Heart left ventricle (tissue), 16 donors: ENCODE measurements at regions not wholly inside any gene's neighbourhood (a gene's known extent, or its start where the extent isn't known, plus 50 kb on each side); places are given as distances from the start of the nearest gene placed in this dataset.

Experiments used
- ATAC-seq, 4 donors: fragments of 200-7000 bp; cut with Tn5 transposase; one replicate each; pipeline ENCODE4 v1.9.1; 2020 to 2022; ENCODE audit warnings: moderate library complexity in 4 of 4, mild to moderate bottlenecking in 3 of 4, moderate number of reproducible peaks in 1 of 4
- DNase-seq, 5 donors: peaks; one replicate each; pipeline ENCODE4 v3.0.0-alpha.2; 2020
- H3K27ac ChIP-seq, 12 donors: fragments of 200-600 bp; sonication (generic) in 4 of 12; one replicate each; pipeline versions ENCODE4 v1.5.0 to v1.8.0; 2016 to 2022; ENCODE audit warnings: mild to moderate bottlenecking in 2 of 12
- H3K27me3 ChIP-seq, 9 donors: fragments of 200-600 bp; sonication (generic) in 2 of 9; one replicate each; pipeline versions ENCODE4 v1.5.1 to v1.8.0; 2016 to 2022; ENCODE audit warnings: mild to moderate bottlenecking in 3 of 9
- H3K36me3 ChIP-seq, 9 donors: fragments of 200-600 bp; sonication (generic) in 2 of 9; one replicate each; pipeline versions ENCODE4 v1.5.0 to v1.8.0; 2018 to 2022; ENCODE audit warnings: mild to moderate bottlenecking in 2 of 9
- H3K4me1 ChIP-seq, 12 donors: fragments of 200-600 bp; sonication (generic) in 4 of 12; one replicate each; pipeline versions ENCODE4 v1.5.0 to v1.8.0; 2016 to 2022; ENCODE audit warnings: mild to moderate bottlenecking in 3 of 12
- H3K4me3 ChIP-seq, 12 donors: fragments of 200-600 bp; sonication (generic) in 4 of 12; one replicate each; pipeline versions ENCODE4 v1.5.0 to v1.8.0; 2017 to 2022; ENCODE audit warnings: mild to moderate bottlenecking in 9 of 12, moderate library complexity in 4 of 12
- H3K9me3 ChIP-seq, 12 donors: fragments of 200-600 bp; sonication (generic) in 4 of 12; one replicate each; pipeline versions ENCODE4 v1.5.0 to v1.8.0; 2016 to 2022; ENCODE audit warnings: mild to moderate bottlenecking in 1 of 12
- CTCF ChIP-seq, 12 donors: fragments of 200-600 bp; sonication (generic) in 4 of 12; IDR thresholded peaks; one replicate each; pipeline versions ENCODE4 v1.5.0 to v1.8.0; 2018 to 2022; ENCODE audit warnings: antibody characterized with exemption in 12 of 12, mild to moderate bottlenecking in 5 of 12
- POLR2A ChIP-seq, 2 donors: fragments of 450-650 bp; IDR thresholded peaks; one replicate each; pipeline ENCODE4 v1.6.1; 2017; ENCODE audit warnings: antibody characterized with exemption in 2 of 2, mild to moderate bottlenecking in 2 of 2, moderate library complexity in 2 of 2
- WGBS, 4 donors: extraction: QIAGEN DNeasy Blood & Tissue Kit in 2 of 4; methylation state at CpG; one replicate each; pipeline versions ENCODE4 v1.1.5 to v1.1.7; 2013 to 2018; 5-methylcytosine and 5-hydroxymethylcytosine counted together
- intact Hi-C, 10 donors: fragments of 100-400 bp; cut with DNase I; formaldehyde crosslinking; loops; one replicate each; pipeline versions ENCODE4 v1.11.1 to v1.14.2; 2022
- donor health status: ischemic (EF 13 %, LVEDD 7.1; RV severe dilation, severe dysfunction).
- donor health status: healthy with polysubstance abuse.
- donor health status: DM: no; HTN: yes; CAD: no.
- donor health status: DM: no; HTN: no; CAD: no.
- donor health status: ischemic (EF 25% LVEDD 6.9; RV normal size, moderate dysfunction).
- donor health status: ischemic (EF 25% LVEDD 5.7; RV mildly dilated, moderate dysfunction).
- donor health status: healthy.
- donor health status: DM: yes; HTN: yes; CAD: no.
- donor health status: ischemic (EF 35%, LVEDD 5.7; RV mildly dilated, moderate dysfunction).
- donor health status: nonischemic (EF 11% LVEDD 7.7; RV severe dilation, severe dysfunction).
- donor health status: DM: yes; HTN: yes; CAD: no.
- donor health status: PGD.
- donor health status: ischemic (EF 29% LVEDD 5.4; RV normal size, mild dysfunction).
- donor health status: nonischemic (EF 23%, LVEDD 6.1; RV moderate dilation, normal function).

- no peaks in the 10 kb centered on the region for H3K9me3 ChIP-seq
- no peak for ATAC-seq
These were observed 284.7 kb downstream of the DAD1 start for GRCh38 chr14:22304326-22304725.

GRCh38 chr14:22303589-22304195, 285.3 kb downstream of the DAD1 start:
- WGBS, 4 donors = 24 to 29% (median 28%) methylated on average over 5 of the region's 5 CpGs
- intact Hi-C loops = no loop called here
- Histone ChIP-seq H3K27me3 (peaks cover 0 to 48% (median 2%) of the 10 kb centered on the region in 9 donors), H3K27ac (no peak overlapping the region), H3K9me3 (no peaks in the 10 kb centered on the region), H3K4me3 (no peak overlapping the region), H3K36me3 (no peaks in the 10 kb centered on the region), H3K4me1 (no peaks in the 10 kb centered on the region)
- ATAC-seq (no peak), DNase-seq (no peak)
- TF ChIP-seq CTCF (IDR thresholded peaks at IDR 0.05) (peak in 11 of 12 donors; percentile 15 to 59 (median 33)), POLR2A (IDR thresholded peaks at IDR 0.05) (no peak)

More at GRCh38 chr14:22304326-22304725, 284.7 kb downstream of the DAD1 start:
- no peak overlapping the region for H3K4me3 ChIP-seq
- no peak for TF ChIP-seq CTCF (IDR thresholded peaks at IDR 0.05)
- TF ChIP-seq POLR2A (IDR thresholded peaks at IDR 0.05) = no peak
- 66 to 74% (median 68%) methylated on average over 6 of the region's 6 CpGs for WGBS, 4 donors
- peaks cover 0 to 45% (median 2%) of the 10 kb centered on the region in 9 donors for H3K27me3 ChIP-seq
- intact Hi-C loops = no loop called here
- no peaks in the 10 kb centered on the region for H3K36me3 ChIP-seq
- no peak for DNase-seq
- H3K27ac ChIP-seq = no peak overlapping the region
- H3K4me1 ChIP-seq = no peaks in the 10 kb centered on the region

GRCh38 chr14:22300646-22301045, 288.4 kb downstream of the DAD1 start:
- H3K4me3 ChIP-seq = no peak overlapping the region
- H3K4me1 ChIP-seq = no peaks in the 10 kb centered on the region
- H3K36me3 ChIP-seq = no peaks in the 10 kb centered on the region
- peaks cover 0 to 38% (median 2%) of the 10 kb centered on the region in 9 donors for H3K27me3 ChIP-seq
- intact Hi-C loops = no loop called here
- no peak for ATAC-seq
- WGBS, 4 donors = 46 to 57% (median 51%) methylated on average over 2 of the region's 2 CpGs
- H3K27ac ChIP-seq = no peak overlapping the region
- DNase-seq = no peak
- no peaks in the 10 kb centered on the region for H3K9me3 ChIP-seq
- TF ChIP-seq CTCF (IDR thresholded peaks at IDR 0.05) (no peak), POLR2A (IDR thresholded peaks at IDR 0.05) (no peak)

- 43 to 61% (median 53%) methylated on average over 1 of the region's 1 CpG for WGBS, 4 donors
- ATAC-seq (no peak), DNase-seq (no peak)
- TF ChIP-seq CTCF (IDR thresholded peaks at IDR 0.05) (no peak), POLR2A (IDR thresholded peaks at IDR 0.05) (no peak)
- Histone ChIP-seq H3K4me3 (no peak overlapping the region), H3K27me3 (peaks cover 0 to 27% (median 4%) of the 10 kb centered on the region in 9 donors), H3K27ac (no peak overlapping the region), H3K36me3 (no peaks in the 10 kb centered on the region), H3K4me1 (no peaks in the 10 kb centered on the region), H3K9me3 (no peaks in the 10 kb centered on the region)
- intact Hi-C loops = no loop called here
These were observed 291.6 kb downstream of the DAD1 start for GRCh38 chr14:22297376-22297775.
